HG03025 (cell line): ENCODE measurements at regions not wholly inside any gene's neighbourhood (a gene's known extent, or its start where the extent isn't known, plus 50 kb on each side); places are given as distances from the start of the nearest gene placed in this dataset.
"Not testable (repeated sequence)": the region's sequence is repeated elsewhere in the genome, so short reads cannot be mapped to it uniquely, and the experiment has no call there.

Experiments used
- ATAC-seq: cut with Tn5 transposase; IDR thresholded peaks from one replicate; pipeline ENCODE4 v1.9.1; 2021; ENCODE audit warnings: mild to moderate bottlenecking, moderate library complexity; ENCODE audit not compliant: unreplicated experiment, low FRiP score

DNA sequence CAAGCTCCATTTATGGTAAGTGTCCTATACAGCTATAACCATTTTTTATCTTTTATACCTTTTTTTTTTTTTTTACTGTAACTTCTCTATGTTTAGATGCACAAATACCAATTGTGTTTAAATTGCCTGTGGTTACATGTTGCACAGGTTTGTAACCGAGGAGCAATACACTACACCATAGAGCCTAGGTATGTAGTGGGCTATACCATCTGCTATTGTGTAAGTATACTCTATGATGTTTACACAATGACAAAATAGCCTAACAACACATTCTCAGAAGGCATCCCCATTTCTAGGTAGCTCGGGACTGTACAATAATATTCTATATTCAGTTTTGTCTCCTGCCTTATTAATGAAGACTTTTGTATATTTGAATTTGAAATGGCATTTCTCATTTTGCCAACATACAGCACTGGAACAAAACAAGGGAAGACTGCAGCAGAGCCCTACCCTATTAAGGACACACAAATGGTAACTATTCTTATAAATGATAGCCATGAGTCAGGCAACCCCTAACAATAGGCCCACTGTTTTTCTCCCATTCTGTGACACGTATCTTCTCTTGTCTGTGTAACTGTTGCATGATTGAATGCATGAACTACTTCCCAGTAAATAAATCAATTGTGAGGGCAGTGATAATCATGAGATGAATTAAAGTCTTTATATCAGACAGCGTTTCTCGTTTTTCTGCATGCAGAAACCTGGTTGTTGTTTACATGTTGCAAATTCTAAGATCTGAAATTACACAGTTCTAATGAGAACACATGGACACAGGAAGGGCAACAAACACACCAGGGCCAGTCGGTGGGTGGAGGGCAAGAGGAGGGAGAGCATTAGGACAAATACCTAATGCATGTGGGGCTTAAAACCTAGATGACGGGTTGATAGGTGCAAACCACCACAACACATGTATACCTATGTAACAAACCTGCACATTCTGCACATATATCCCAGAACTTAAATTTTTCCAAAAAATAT, 173.9 kb downstream of the EPM2A start:
- no peak for ATAC-seq

DNA sequence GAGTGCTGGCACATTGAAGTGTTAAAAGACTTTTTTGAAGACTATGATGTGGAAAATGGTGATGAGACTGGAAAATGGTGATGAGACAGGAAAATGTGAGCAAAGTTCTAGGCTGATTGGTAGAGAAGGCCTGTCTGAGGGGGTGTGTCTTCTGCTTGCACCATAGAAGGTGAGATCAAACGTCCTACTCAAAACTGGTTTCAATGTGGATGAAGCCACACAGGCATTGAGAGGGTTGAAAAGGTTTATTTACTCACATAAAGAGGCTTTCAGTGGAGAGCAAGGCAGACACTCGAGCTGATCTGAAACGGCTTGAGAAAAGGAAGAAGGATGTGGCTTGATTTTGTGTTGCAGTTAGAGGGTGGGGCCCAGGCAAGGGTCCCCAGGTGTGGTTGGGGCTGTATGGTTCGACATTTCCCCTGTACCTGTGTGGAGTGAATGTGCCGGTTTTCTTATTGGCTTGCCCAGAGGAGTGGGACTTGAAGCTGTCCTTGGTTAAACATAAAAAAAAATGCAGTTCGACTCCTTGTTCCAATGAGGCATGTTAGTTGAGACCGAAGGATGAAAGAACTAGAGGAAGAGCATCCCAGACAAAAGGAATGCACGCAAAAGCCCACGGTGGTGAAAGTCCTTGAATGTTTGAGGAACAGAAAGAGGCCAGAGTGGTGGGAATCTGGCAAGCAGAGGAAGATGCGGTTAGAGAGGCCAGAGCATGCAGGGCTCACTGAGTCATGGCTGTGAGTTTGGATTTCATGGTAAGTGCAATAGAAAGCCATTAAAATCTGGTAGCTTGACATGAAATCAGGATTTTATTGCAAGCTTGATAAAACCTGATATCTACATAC, 172.3 kb downstream of the EPM2A start:
- ATAC-seq, result no peak

DNA sequence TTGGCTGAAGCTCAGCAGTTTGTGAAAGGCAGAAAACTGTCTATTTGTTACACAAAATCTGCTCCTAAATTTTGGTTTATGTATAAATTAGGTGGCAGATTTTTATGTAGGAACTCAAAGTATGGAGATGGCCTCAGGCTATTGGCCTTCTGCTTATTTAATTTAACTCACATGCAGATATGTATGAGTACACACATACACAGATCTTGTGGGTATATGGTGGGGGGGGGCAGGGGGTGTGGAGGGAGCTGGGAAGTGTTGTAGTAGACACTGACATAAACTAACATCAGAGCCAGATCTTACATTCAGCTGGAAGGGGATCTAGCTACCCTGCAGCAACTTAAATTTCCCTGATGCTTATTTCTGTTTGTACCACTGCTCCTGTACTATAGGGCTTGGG, 170.8 kb downstream of the EPM2A start:
- no peak for ATAC-seq

DNA sequence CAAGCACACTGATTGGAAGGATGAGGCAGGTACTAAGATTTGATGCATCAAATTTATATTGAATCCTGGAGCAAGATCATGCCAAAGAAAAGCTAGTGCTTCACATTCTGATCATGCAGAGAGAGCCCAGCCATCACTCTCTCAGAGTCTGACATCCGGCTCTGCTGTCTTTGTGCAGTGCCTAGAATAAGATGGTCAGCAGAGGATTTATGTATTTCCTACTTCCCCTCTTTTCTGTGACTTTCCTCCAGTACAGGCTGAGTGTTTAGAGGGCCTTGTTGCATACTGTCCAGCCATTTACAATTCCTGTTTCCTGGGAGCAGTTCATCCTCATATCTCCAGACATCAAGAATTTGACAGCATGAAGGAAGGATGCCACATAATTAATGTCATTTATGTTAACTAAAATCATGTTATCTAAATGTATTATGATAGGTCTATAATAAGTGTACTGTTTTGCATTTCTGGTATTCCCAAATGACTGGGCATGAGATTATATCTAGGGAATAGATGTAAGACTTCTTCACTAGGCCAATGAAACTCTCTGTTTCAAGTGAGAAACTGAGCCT, 167.6 kb downstream of the EPM2A start:
- ATAC-seq, result no peak

DNA sequence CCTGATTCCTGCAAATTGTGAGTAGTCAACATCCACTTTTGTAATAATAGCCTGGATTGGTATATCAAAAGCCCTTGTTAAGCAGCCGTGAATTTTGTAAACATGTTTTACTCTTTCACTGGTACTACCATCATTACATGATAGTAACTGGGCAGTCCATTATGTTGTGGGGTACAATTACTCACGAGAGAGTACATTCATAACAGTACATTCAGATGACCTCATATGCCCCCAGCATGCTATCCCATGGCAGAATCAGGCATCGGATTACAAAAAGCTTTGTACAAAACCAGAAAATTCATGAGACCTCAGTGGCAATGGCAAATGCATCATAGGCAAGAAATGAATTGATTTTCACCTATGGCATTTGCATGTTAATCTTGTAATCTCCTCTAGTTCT, 166.2 kb downstream of the EPM2A start:
- ATAC-seq, result no peak

DNA sequence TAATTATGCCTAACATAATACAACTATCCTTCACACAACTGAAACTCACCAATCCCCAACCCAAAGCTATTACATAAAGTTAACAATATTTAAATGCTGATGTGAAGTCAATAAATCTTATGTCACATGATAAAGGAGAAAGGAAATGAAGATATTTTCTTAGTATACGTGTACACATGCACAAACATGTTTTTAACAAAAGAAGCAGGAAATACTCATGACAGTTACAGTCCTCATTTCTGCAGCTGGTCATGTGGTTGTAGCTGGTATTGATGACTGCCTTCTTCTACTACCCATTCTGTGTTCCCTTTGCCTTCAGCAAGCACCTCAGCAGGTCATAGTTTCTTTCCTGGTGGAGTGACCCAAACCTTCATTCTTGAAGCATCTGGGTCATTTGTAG, 165.0 kb downstream of the EPM2A start:
- not testable (repeated sequence) for ATAC-seq

DNA sequence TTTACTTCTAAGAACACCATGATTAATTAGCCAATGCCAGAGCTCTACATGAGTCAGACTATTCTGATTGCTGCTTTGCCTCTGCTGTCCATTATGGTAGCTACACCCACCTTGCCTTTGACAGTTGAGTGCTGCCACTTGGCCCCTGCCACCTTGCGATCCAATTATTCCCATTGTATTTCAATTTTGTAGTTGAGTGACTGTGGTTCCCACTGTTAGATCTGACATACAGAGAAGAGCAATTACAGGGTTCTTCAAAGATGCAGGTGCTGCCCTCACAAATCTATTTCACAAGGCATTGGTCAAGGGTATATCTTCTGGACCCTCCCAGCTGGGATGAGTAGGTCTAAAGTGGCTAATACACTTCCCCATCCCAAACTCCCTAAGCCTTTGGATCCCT, 161.1 kb downstream of the EPM2A start:
- not testable (repeated sequence) for ATAC-seq
